OCI-LY3 (cell line): ENCODE measurements at regions not wholly inside any gene's neighbourhood (a gene's known extent, or its start where the extent isn't known, plus 50 kb on each side); places are given as distances from the start of the nearest gene placed in this dataset.

Source experiments
- CTCF ChIP-seq: fragments of 200-600, 300-600 bp; sonication (generic); IDR thresholded peaks from 2 replicates; pipeline ENCODE4 v1.5.1; 2014; ENCODE audit warnings: antibody characterized with exemption, low read length, low read depth
- EZH2phosphoT487 ChIP-seq: fragments of 200-600 bp; shearing (Covaris generic); IDR thresholded peaks from 2 replicates; pipeline ENCODE4 v1.6.1; 2018; ENCODE audit warnings: antibody characterized with exemption, mixed run types, low read depth

- TF ChIP-seq CTCF = no peak
- no peak for TF ChIP-seq EZH2phosphoT487
Measured at GRCh38 chr9:106146886-106147285, 452.5 kb downstream of the TMEM38B start.
